Right lobe of liver (tissue), 6 donors: ENCODE measurements at regions not wholly inside any gene's neighbourhood (a gene's known extent, or its start where the extent isn't known, plus 50 kb on each side); places are given as distances from the start of the nearest gene placed in this dataset.

Experiments used
- ATAC-seq, 4 donors: fragments of 200-7000 bp; cut with Tn5 transposase; one replicate each; pipeline ENCODE4 v1.9.1; 2020; ENCODE audit warnings: mild to moderate bottlenecking in 4 of 4, moderate library complexity in 4 of 4
- DNase-seq, 3 donors: peaks; one replicate each; pipeline ENCODE4 v3.0.0-alpha.2; 2020
- H3K27ac ChIP-seq, 3 donors: fragments of 200-600 bp; one replicate each; pipeline ENCODE4 v1.8.0; 2022
- H3K27me3 ChIP-seq, 2 donors: fragments of 200-600 bp; one replicate each; pipeline ENCODE4 v1.8.0; 2022
- H3K36me3 ChIP-seq, 4 donors: fragments of 200-600 bp; sonication (generic) in 1 of 4; one replicate each; pipeline versions ENCODE4 v1.5.1 to v1.8.0; 2017 to 2022; ENCODE audit warnings: control low read depth in 1 of 4
- H3K4me1 ChIP-seq, 4 donors: fragments of 200-600 bp; sonication (generic) in 1 of 4; one replicate each; pipeline versions ENCODE4 v1.5.1 to v1.8.0; 2017 to 2022; ENCODE audit warnings: control low read depth in 1 of 4
- H3K4me3 ChIP-seq, 3 donors: fragments of 200-600 bp; one replicate each; pipeline ENCODE4 v1.8.0; 2022
- H3K9me3 ChIP-seq, 4 donors: fragments of 200-600 bp; sonication (generic) in 1 of 4; one replicate each; pipeline versions ENCODE4 v1.5.1 to v1.8.0; 2017 to 2022; ENCODE audit warnings: control low read depth in 1 of 4
- POLR2A ChIP-seq: fragments of 450-650 bp; IDR thresholded peaks from one replicate; pipeline ENCODE4 v1.6.1; 2017; ENCODE audit warnings: antibody characterized with exemption, mild to moderate bottlenecking
- WGBS: methylation state at CpG from one replicate; pipeline ENCODE4 v1.1.6; 2018; ENCODE audit warnings: low coverage, low lambda C conversion rate; ENCODE audit not compliant: insufficient coverage; ENCODE audit errors: missing lambda C conversion rate; 5-methylcytosine and 5-hydroxymethylcytosine counted together
- intact Hi-C, 2 donors: fragments of 100-400 bp; cut with DNase I; formaldehyde crosslinking; loops; one replicate each; pipeline versions ENCODE4 v1.11.2 to v1.14.1; 2022
- TF ChIP-seq, protein P1 (sequence below), 4 donors: fragments of 200-600 bp in 3 of 4; fragments of 450-650 bp in 1 of 4; IDR thresholded peaks; one replicate each; pipeline versions ENCODE4 v1.5.1 to v1.8.0; 2016 to 2022; ENCODE audit warnings: antibody characterized with exemption in 4 of 4, mild to moderate bottlenecking in 2 of 4
- donor health status: DM: no; HTN: yes; CAD: no.
- donor health status: DM: no; HTN: no; CAD: no.
- donor health status: DM: no; HTN: no; CAD: no.
- donor health status: DM: no; HTN: yes; CAD: no.
- donor health status: DM: no; HTN: yes; CAD: no.

DNA sequence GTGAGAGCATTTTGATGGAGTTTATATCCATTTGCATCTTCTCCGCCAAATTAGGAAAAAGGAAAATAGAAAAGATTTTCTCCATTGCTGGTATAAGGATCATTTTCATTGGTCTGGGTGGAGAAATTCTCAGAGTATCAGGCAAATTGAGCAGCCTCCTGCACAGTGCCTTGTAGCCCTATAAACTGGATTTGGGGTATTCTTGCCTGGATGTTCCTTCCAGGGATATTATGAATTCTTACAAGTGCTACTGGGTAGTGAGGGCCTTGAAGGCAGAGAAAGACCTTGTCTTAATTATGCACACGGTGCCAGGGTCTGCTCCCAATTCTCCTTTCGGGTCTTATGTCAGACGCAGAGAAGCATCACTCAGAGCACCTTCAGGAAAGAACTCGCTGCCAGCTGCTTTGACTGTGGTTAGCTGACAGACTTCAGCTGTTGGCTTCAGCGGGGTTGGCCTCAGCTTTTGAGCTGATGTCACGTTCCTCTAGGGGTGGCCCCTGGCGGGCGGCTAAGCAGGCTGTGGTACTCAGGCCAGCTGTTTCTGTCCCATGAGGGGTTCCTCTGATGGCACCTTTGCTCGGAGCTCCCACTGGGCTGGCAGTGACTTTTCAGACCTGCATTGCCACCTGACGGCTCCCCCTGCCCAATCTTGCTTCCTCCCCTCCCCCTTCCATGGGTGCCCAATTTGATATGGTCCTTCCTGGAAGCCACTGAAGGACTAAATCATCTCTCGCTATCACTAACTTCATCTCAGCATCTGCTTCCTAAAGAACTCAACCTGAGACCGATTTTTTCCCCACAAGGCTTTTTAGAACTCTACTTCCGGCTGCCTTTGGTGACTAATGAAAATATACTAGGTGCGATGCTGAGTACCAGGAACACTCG is 519.5 kb downstream of the BCOR start:
- TF ChIP-seq POLR2A, result no peak
- TF ChIP-seq, protein P1, sequence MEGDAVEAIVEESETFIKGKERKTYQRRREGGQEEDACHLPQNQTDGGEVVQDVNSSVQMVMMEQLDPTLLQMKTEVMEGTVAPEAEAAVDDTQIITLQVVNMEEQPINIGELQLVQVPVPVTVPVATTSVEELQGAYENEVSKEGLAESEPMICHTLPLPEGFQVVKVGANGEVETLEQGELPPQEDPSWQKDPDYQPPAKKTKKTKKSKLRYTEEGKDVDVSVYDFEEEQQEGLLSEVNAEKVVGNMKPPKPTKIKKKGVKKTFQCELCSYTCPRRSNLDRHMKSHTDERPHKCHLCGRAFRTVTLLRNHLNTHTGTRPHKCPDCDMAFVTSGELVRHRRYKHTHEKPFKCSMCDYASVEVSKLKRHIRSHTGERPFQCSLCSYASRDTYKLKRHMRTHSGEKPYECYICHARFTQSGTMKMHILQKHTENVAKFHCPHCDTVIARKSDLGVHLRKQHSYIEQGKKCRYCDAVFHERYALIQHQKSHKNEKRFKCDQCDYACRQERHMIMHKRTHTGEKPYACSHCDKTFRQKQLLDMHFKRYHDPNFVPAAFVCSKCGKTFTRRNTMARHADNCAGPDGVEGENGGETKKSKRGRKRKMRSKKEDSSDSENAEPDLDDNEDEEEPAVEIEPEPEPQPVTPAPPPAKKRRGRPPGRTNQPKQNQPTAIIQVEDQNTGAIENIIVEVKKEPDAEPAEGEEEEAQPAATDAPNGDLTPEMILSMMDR (IDR thresholded peaks at IDR 0.05), result no peak
- H3K27me3 ChIP-seq, result no peaks in the 10 kb centered on the region
- WGBS, result 60% methylated on average over 7 of the region's 16 CpGs
- DNase-seq (no peak), ATAC-seq (no peak)
- no peak overlapping the region for H3K4me3 ChIP-seq
- intact Hi-C loops, result no loop called here
- H3K36me3 ChIP-seq, result no peaks in the 10 kb centered on the region
- no peaks in the 10 kb centered on the region for H3K4me1 ChIP-seq
- H3K27ac ChIP-seq, result no peak overlapping the region
- no peaks in the 10 kb centered on the region for H3K9me3 ChIP-seq

DNA sequence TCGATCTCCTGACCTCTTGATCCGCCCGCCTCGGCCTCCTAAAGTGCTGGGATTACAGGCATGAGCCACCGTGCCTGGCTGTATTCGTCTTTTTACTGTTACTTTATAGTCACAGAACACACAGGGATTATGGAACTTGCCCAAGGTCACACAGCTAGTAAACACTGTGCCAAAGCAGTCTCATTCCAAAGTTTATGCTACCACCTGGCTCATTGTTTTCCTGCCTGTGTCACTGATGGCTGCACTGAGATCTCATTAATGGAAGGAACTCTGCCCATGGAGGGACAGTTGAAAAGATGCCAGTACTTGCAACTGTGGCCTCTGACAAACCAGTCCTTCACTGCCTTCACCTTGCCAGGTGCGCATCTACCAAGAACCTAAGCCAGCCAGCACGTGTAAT is 517.7 kb downstream of the BCOR start:
- DNase-seq (no peak), ATAC-seq (peak in 1 of 4 donors; percentile 53)
- WGBS, result 54% methylated on average over 2 of the region's 8 CpGs
- H3K9me3 ChIP-seq, result no peaks in the 10 kb centered on the region
- H3K4me3 ChIP-seq, result no peak overlapping the region
- H3K27me3 ChIP-seq, result no peaks in the 10 kb centered on the region
- TF ChIP-seq POLR2A, result no peak
- TF ChIP-seq, protein P1 (IDR thresholded peaks at IDR 0.05), result no peak
- no peaks in the 10 kb centered on the region for H3K36me3 ChIP-seq
- no peaks in the 10 kb centered on the region for H3K4me1 ChIP-seq
- H3K27ac ChIP-seq, result no peak overlapping the region
- intact Hi-C loops, result no loop called here

DNA sequence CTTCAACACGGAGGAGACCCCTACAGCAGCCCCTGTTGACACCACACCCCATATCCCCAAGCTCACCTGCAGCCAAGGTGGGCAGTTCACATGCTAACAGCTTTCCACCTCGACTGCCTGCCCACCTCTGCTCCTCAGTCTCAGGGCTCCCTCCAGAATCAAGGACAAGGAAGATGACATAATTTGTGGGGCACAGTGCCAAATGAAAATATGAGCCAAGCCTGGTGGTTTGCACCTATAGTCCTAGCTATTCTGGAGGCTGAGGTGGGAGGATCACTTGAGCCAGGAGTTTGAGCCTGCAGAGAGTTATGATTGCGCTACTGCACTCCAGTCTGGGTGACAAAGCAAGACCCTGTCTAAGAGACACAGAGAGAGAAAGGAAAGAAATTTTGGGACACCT is 516.3 kb downstream of the BCOR start:
- intact Hi-C loops, result no loop called here
- TF ChIP-seq POLR2A, result no peak
- TF ChIP-seq, protein P1 (IDR thresholded peaks at IDR 0.05), result no peak
- H3K27ac ChIP-seq, result no peak overlapping the region
- no peak for DNase-seq
- H3K4me1 ChIP-seq, result no peaks in the 10 kb centered on the region
- no peak for ATAC-seq
- H3K9me3 ChIP-seq, result no peaks in the 10 kb centered on the region
- 58% methylated on average over 2 of the region's 3 CpGs for WGBS
- no peaks in the 10 kb centered on the region for H3K36me3 ChIP-seq
- no peaks in the 10 kb centered on the region for H3K27me3 ChIP-seq
- no peak overlapping the region for H3K4me3 ChIP-seq

DNA sequence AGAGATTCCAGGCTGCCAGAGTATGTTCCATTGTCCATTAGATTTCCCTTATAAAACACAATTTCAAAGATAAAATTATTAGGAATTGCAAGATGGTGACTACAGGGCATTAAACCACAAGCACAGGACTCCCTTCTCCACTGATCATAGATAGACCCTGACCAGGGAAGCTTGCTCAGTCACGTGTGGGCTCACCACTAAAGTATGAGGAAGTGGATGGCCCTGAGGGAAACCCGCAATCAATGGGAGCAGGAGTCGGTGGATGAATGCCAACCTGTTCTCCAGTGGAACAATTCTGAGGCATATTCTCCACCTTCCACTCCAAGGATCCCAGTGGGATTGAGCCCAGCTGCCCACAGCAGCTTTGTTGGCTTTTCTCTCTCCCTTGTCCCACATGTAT is 515.7 kb downstream of the BCOR start:
- intact Hi-C loops, result no loop called here
- H3K36me3 ChIP-seq, result no peaks in the 10 kb centered on the region
- WGBS, result no CpG with 5 or more reads among the region's 3 CpGs
- no peak overlapping the region for H3K4me3 ChIP-seq
- no peak overlapping the region for H3K27ac ChIP-seq
- ATAC-seq (peak in 1 of 4 donors; percentile 83), DNase-seq (peak in 1 of 3 donors; percentile 42)
- no peaks in the 10 kb centered on the region for H3K4me1 ChIP-seq
- no peaks in the 10 kb centered on the region for H3K9me3 ChIP-seq
- no peak for TF ChIP-seq POLR2A
- TF ChIP-seq, protein P1 (IDR thresholded peaks at IDR 0.05), result no peak
- H3K27me3 ChIP-seq, result no peaks in the 10 kb centered on the region
